ENCODE measurements at regions not wholly inside any gene's neighbourhood (a gene's known extent, or its start where the extent isn't known, plus 50 kb on each side); places are given as distances from the start of the nearest gene placed in this dataset.

DNA sequence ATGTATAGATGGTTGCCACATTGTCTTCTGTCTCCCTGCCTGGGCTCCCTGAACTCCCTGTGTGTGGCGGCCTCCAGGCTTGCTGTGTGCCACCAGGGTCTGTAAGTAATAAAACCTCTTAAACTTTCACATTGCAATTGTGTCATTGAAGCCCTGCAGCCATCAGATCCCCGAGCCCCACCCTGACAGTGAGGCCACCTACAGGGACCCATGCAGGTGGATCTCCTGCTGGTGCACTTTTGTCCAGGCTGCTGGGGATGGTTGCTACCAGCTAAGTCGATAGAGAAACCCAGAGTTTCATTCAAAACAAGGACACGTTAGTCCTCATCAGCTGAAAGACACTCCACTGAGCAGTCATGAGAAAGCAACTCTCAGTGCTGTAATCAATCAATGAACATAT, 133.6 kb upstream of the PRICKLE2 start:
- in situ Hi-C loops (cut with MboI) = no loop called here
- no peak for DNase-seq
- no peak overlapping the region for H2AFZ ChIP-seq
- 0 out of 2 replicates have a peak, but pooled peaks cover 6% of the 10 kb centered on the region for H3F3A ChIP-seq (ENCODE audit: insufficient read depth)
- H3K79me2 ChIP-seq (ENCODE audit: insufficient read depth) = no peaks in the 10 kb centered on the region
- no peaks in the 10 kb centered on the region for H4K20me1 ChIP-seq (ENCODE audit: insufficient read depth)
- no peak overlapping the region for H3K4me2 ChIP-seq (ENCODE audit: unreplicated experiment)
- H3K9me3 ChIP-seq (ENCODE audit: low read depth) = no peaks in the 10 kb centered on the region
- H3K9ac ChIP-seq = no peak overlapping the region
- no peaks in the 10 kb centered on the region for H3K36me3 ChIP-seq (ENCODE audit: low read depth)
- H3K27me3 ChIP-seq (replicated peaks; ENCODE audit: insufficient read depth) = no peaks in the 10 kb centered on the region
- 74 to 75% methylated on average over 4 of the region's 4 CpGs for WGBS, 2 experiments (ENCODE audit: low coverage in 1 of 2, low lambda C conversion rate in 2 of 2, missing lambda C conversion rate in 2 of 2)
- TF ChIP-seq EZH2phosphoT487 (IDR thresholded peaks at IDR 0.05; ENCODE audit: insufficient read depth, low read depth) (no peak), EZH2 (IDR thresholded peaks at IDR 0.05; ENCODE audit: insufficient read depth, poor library complexity, severe bottlenecking) (no peak)
- H3K4me3 ChIP-seq = no peak overlapping the region
- no peak overlapping the region for H3K27ac ChIP-seq
- peaks cover 13% of the 10 kb centered on the region for H3K4me1 ChIP-seq (ENCODE audit: insufficient read depth)
- no peaks in the 10 kb centered on the region for H3K9me2 ChIP-seq (ENCODE audit: insufficient read depth)

GRCh38 chr3:64358176-64358575, 132.9 kb upstream of the PRICKLE2 start:
- no peak overlapping the region for H2AFZ ChIP-seq
- H3K79me2 ChIP-seq (ENCODE audit: insufficient read depth) = no peaks in the 10 kb centered on the region
- WGBS, 2 experiments (ENCODE audit: low coverage in 1 of 2, low lambda C conversion rate in 2 of 2, missing lambda C conversion rate in 2 of 2) = 68 to 70% methylated on average over 4 of the region's 4 CpGs
- no peaks in the 10 kb centered on the region for H3K36me3 ChIP-seq (ENCODE audit: low read depth)
- no peak overlapping the region for H3K4me3 ChIP-seq
- no peak overlapping the region for H3K27ac ChIP-seq
- no peaks in the 10 kb centered on the region for H3K27me3 ChIP-seq (replicated peaks; ENCODE audit: insufficient read depth)
- H3K9ac ChIP-seq = no peak overlapping the region
- H3K9me2 ChIP-seq (ENCODE audit: insufficient read depth) = no peaks in the 10 kb centered on the region
- peaks cover 20% of the 10 kb centered on the region for H3K4me1 ChIP-seq (ENCODE audit: insufficient read depth)
- no peak for DNase-seq
- TF ChIP-seq EZH2 (IDR thresholded peaks at IDR 0.05; ENCODE audit: insufficient read depth, poor library complexity, severe bottlenecking) = no peak
- no peak for TF ChIP-seq EZH2phosphoT487 (IDR thresholded peaks at IDR 0.05; ENCODE audit: insufficient read depth, low read depth)
- no peaks in the 10 kb centered on the region for H4K20me1 ChIP-seq (ENCODE audit: insufficient read depth)
- in situ Hi-C loops (cut with MboI) = no loop called here
- no peak overlapping the region for H3K4me2 ChIP-seq (ENCODE audit: unreplicated experiment)
- H3K9me3 ChIP-seq (ENCODE audit: low read depth) = no peaks in the 10 kb centered on the region
- 0 out of 2 replicates have a peak, but pooled peaks cover 7% of the 10 kb centered on the region for H3F3A ChIP-seq (ENCODE audit: insufficient read depth)

- Histone ChIP-seq H3K4me1 (ENCODE audit: insufficient read depth) (peaks cover 27% of the 10 kb centered on the region), H2AFZ (no peak overlapping the region), H3F3A (ENCODE audit: insufficient read depth) (peaks cover 14% of the 10 kb centered on the region), H4K20me1 (ENCODE audit: insufficient read depth) (no peaks in the 10 kb centered on the region), H3K27me3 (replicated peaks; ENCODE audit: insufficient read depth) (no peaks in the 10 kb centered on the region), H3K36me3 (ENCODE audit: low read depth) (no peaks in the 10 kb centered on the region), H3K4me2 (ENCODE audit: unreplicated experiment) (no peak overlapping the region), H3K4me3 (no peak overlapping the region), H3K9ac (no peak overlapping the region), H3K9me2 (ENCODE audit: insufficient read depth) (no peaks in the 10 kb centered on the region), H3K9me3 (ENCODE audit: low read depth) (no peaks in the 10 kb centered on the region), H3K79me2 (ENCODE audit: insufficient read depth) (no peaks in the 10 kb centered on the region), H3K27ac (no peak overlapping the region)
- TF ChIP-seq EZH2phosphoT487 (IDR thresholded peaks at IDR 0.05; ENCODE audit: insufficient read depth, low read depth) = no peak
- no peak for TF ChIP-seq EZH2 (IDR thresholded peaks at IDR 0.05; ENCODE audit: insufficient read depth, poor library complexity, severe bottlenecking)
- in situ Hi-C loops (cut with MboI) = no loop called here
- no peak for DNase-seq
These were observed 132.2 kb upstream of the PRICKLE2 start for GRCh38 chr3:64357481-64357880.

DNA sequence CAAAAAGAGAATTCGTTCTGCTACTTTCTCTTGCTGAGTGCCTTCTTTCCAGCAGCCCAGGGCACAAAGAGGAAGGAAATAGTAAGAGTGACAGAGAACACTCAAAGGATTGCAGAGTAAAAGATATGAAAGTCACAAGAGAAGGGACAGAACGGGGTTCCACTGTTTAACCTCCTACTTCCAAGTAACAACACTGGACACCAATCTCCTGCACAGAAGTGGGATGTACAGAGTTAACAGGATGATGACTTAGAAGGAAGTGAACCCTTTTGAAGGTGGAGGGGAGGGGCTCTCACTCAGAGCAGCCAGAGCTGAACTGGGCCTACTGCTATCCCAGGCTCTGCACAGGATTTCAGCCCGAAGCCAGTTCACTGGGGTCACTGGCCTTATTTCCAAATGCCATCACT, 130.1 kb upstream of the PRICKLE2 start:
- 33 to 36% methylated on average over 3 of the region's 3 CpGs for WGBS, 2 experiments (ENCODE audit: low coverage in 1 of 2, low lambda C conversion rate in 2 of 2, missing lambda C conversion rate in 2 of 2)
- H3K9ac ChIP-seq = peak overlapping the region; percentile 61

GRCh38 chr3:64354956-64355355, 129.7 kb upstream of the PRICKLE2 start:
- WGBS, 2 experiments (ENCODE audit: low coverage in 1 of 2, low lambda C conversion rate in 2 of 2, missing lambda C conversion rate in 2 of 2) = 73 to 78% methylated on average over 5 of the region's 5 CpGs
- Histone ChIP-seq H2AFZ (peak overlapping the region; percentile 89), H3K9me3 (ENCODE audit: low read depth) (no peaks in the 10 kb centered on the region), H3K4me2 (ENCODE audit: unreplicated experiment) (no peak overlapping the region), H3K4me1 (ENCODE audit: insufficient read depth) (peaks cover 41% of the 10 kb centered on the region), H3K36me3 (ENCODE audit: low read depth) (no peaks in the 10 kb centered on the region), H3K27me3 (replicated peaks; ENCODE audit: insufficient read depth) (no peaks in the 10 kb centered on the region), H3K4me3 (no peak overlapping the region), H4K20me1 (ENCODE audit: insufficient read depth) (no peaks in the 10 kb centered on the region), H3K27ac (peak overlapping the region; percentile 24; the same call in 1 of the 2 replicates), H3F3A (ENCODE audit: insufficient read depth) (peaks cover 27% of the 10 kb centered on the region), H3K9ac (no peak overlapping the region), H3K9me2 (ENCODE audit: insufficient read depth) (no peaks in the 10 kb centered on the region), H3K79me2 (ENCODE audit: insufficient read depth) (no peaks in the 10 kb centered on the region)
- DNase-seq = no peak
- TF ChIP-seq EZH2 (IDR thresholded peaks at IDR 0.05; ENCODE audit: insufficient read depth, poor library complexity, severe bottlenecking) (no peak), EZH2phosphoT487 (IDR thresholded peaks at IDR 0.05; ENCODE audit: insufficient read depth, low read depth) (no peak)
- in situ Hi-C loops (cut with MboI) = no loop called here

More for the DNA sequence above, 130.1 kb upstream of the PRICKLE2 start:
- Histone ChIP-seq H3K4me2 (ENCODE audit: unreplicated experiment) (peak overlapping the region; percentile 60), H3K4me1 (ENCODE audit: insufficient read depth) (peaks cover 41% of the 10 kb centered on the region), H3K4me3 (no peak overlapping the region), H3K36me3 (ENCODE audit: low read depth) (no peaks in the 10 kb centered on the region), H2AFZ (peak overlapping the region; percentile 89), H3F3A (ENCODE audit: insufficient read depth) (peaks cover 27% of the 10 kb centered on the region), H4K20me1 (ENCODE audit: insufficient read depth) (no peaks in the 10 kb centered on the region), H3K27ac (peak overlapping the region; percentile 24), H3K79me2 (ENCODE audit: insufficient read depth) (no peaks in the 10 kb centered on the region), H3K9me2 (ENCODE audit: insufficient read depth) (no peaks in the 10 kb centered on the region), H3K27me3 (replicated peaks; ENCODE audit: insufficient read depth) (no peaks in the 10 kb centered on the region), H3K9me3 (ENCODE audit: low read depth) (no peaks in the 10 kb centered on the region)
- TF ChIP-seq EZH2 (IDR thresholded peaks at IDR 0.05; ENCODE audit: insufficient read depth, poor library complexity, severe bottlenecking) = no peak
- no peak for TF ChIP-seq EZH2phosphoT487 (IDR thresholded peaks at IDR 0.05; ENCODE audit: insufficient read depth, low read depth)
- DNase-seq = peak; percentile 59
- in situ Hi-C loops (cut with MboI) = no loop called here

Measured in GM23248 (cell line).